ENCODE measurements at regions not wholly inside any gene's neighbourhood (a gene's known extent, or its start where the extent isn't known, plus 50 kb on each side); places are given as distances from the start of the nearest gene placed in this dataset.

GRCh38 chr2:16561251-16561650 is 104.4 kb downstream of the CYRIA start:
- no peak for DNase-seq

GRCh38 chr2:16559278-16560067 is 106.2 kb downstream of the CYRIA start:
- DNase-seq: no peak

- DNase-seq: no peak
Observed at GRCh38 chr2:16554060-16554583, 111.5 kb downstream of the CYRIA start.

- no peak for DNase-seq
Observed at GRCh38 chr2:16553226-16553625, 112.4 kb downstream of the CYRIA start.

- no peak for DNase-seq
Observed at GRCh38 chr2:16552202-16552601, 113.4 kb downstream of the CYRIA start.

- DNase-seq: no peak
Observed at GRCh38 chr2:16548036-16548435, 117.6 kb downstream of the CYRIA start.

- no peak for DNase-seq
Observed at GRCh38 chr2:16546128-16546754, 119.4 kb downstream of the CYRIA start.

GRCh38 chr2:16538707-16539106 is 126.9 kb downstream of the CYRIA start:
- no peak for DNase-seq

- no peak for DNase-seq
Observed at GRCh38 chr2:16537347-16537746, 128.3 kb downstream of the CYRIA start.

GRCh38 chr2:16526193-16526592 is 139.4 kb downstream of the CYRIA start:
- DNase-seq: no peak

GRCh38 chr2:16525265-16525887 is 140.3 kb downstream of the CYRIA start:
- DNase-seq: no peak

- no peak for DNase-seq
Observed at GRCh38 chr2:16523711-16524110, 141.9 kb downstream of the CYRIA start.

GRCh38 chr2:16522031-16522831 is 143.4 kb downstream of the CYRIA start:
- DNase-seq: no peak

- no peak for DNase-seq
Observed at GRCh38 chr2:16520891-16521290, 144.7 kb downstream of the CYRIA start.

- no peak for DNase-seq
Observed at GRCh38 chr2:16515696-16516095, 149.9 kb downstream of the CYRIA start.

GRCh38 chr2:16513626-16514025 is 152.0 kb downstream of the CYRIA start:
- no peak for DNase-seq

- DNase-seq: no peak
Observed at GRCh38 chr2:16511041-16511440, 154.6 kb downstream of the CYRIA start.

- no peak for DNase-seq
Observed at GRCh38 chr2:16509042-16509441, 156.6 kb downstream of the CYRIA start.

GRCh38 chr2:16508490-16508851 is 157.2 kb downstream of the CYRIA start:
- DNase-seq: no peak

- peak; percentile 31 for DNase-seq
Observed at GRCh38 chr2:16507655-16508489, 157.8 kb downstream of the CYRIA start.

- no peak for DNase-seq
Observed at GRCh38 chr2:16506366-16506765, 159.3 kb downstream of the CYRIA start.
